ENCODE measurements at regions not wholly inside any gene's neighbourhood (a gene's known extent, or its start where the extent isn't known, plus 50 kb on each side); places are given as distances from the start of the nearest gene placed in this dataset.

DNA sequence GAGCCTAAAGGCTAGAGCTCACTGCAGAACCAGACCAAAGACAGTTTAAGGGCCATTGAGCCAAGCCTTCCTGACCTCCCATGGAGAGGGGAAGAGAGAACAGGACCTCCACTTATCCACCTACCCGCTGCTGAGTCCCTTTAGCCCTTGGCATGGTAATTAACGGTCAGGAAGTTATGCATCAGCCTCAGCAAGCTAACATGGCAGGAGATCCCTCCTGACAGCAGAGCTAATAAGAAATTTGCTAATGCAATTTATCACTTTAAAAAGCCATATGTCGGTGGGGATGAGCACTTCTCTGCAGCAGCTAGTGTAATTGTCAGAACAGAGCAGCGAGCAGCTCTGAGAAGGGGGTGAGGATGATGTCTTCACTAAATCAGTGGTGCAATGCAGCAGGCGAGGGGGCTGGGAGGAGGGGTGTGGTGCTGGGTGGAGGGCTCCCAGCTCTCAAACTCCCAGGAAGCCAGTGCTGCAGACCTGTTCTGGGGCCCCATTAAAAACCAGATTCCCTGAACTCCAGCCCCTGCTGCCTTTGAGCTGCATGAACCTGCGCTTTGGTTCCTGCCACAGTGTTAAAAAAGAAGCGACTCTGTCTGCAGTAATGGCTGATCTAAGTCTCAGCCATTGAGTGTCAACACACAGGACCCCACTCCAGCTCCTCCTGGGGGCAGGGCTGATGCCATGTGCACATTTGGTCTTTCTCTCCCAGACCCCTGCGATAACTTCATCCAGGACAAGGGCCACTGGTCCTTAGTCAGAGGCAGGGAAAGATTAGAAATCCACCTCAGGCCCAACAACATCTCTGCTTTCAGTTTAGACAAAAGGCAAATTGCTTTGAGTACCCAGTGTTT is 63.0 kb upstream of the CALM2 start:
- in situ Hi-C loops (cut with HindIII; ENCODE audit: low sequenced_read_pairs), result no loop called here

DNA sequence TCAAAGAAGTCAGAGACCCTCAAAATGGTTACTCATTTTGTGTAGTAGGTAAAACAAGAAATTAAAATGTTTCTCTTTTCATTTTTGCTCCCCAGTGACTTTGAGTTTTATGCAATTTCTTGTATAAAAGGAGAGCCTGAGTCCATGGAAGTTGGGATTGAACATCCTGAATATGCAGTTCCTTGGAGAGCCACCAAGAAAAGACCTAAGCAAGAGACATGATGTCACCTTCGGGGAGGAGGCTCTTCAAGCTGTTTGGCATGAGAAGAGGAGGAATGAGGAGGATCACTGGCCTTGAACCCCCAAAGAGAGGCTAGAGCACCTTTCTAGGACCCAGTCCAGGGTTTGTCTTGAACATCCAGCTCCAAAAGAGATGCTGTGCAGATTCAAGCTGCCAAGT is 62.3 kb upstream of the CALM2 start:
- in situ Hi-C loops (cut with HindIII; ENCODE audit: low sequenced_read_pairs), result no loop called here

DNA sequence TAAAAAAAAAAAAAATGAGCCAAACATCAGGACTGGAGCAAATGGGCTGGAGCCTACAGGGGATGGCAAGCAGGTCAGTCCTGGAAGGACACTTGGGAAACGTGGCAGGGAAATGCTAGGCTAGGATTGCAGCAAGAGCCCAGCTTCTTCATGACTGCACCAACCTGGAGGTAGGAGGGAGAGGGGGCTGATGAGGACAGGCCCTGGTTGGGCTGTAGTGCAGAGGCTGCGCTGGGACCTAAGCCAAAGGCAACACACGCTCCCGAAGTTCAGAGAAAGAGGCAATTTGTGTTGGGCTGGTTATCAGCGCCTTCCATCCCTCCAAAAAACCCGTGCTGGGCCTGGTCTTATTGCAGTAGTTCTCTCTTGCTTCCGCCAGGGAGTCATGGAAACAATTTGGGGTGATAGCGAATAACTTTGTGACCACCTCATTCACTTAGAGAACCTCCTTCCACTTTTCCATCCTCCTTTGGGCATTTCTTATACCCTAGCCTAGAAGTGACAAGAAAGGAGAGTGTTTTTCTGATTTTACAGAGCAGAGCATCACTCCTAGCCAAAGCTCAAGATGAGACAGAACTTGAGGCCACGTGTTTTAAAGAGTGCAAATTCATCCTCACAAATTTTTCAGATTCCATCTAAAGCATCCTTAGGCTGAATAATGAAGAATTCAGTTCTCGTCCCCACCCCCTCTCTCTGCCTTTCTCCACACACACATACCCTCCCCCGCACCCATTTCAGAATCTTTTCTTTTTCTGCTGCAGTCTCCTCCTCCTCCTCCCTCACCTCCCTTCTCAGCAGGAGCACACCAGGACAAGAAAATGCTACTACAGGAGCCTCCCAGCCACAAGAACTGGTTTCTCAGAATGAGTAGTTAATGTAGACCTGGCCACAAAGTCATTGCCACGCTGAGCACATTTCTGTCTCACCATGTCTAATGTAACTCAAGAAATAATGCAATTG is 61.3 kb upstream of the CALM2 start:
- in situ Hi-C loops (cut with HindIII; ENCODE audit: low sequenced_read_pairs), result no loop called here

DNA sequence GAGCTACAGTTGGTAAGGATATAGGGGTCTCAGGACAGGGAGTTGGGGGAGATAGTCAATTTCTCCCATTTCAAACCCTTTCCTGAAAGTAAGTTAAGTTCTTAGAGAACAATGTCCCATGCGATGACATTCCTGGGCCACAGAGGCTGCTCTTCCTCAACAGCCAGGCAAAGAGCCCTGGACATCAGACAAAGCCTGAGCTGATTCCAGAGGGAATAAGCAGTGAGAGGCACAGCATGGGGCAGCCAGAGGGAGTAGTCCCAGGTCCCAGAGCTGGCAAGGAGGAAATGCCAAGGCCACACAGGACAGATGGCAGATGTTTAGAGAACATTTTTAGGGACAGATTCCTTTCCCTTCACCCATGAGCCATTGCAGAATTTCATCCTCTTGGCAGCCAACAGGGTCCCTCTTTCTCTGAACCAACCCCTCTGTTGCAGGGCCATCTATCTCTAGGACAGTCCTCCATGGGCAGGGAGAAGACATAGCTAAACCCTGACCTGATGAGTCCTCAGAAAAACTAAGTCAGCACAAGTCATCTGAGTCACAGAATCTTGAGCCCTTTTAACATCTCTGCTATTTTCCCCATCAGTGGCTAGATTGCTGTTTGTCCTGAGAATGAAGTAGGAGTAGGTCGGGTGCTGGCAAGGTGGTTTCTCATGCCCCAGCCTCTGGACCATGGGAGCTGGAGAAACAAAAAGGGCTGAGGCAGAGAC is 60.3 kb upstream of the CALM2 start:
- in situ Hi-C loops (cut with HindIII; ENCODE audit: low sequenced_read_pairs), result no loop called here

DNA sequence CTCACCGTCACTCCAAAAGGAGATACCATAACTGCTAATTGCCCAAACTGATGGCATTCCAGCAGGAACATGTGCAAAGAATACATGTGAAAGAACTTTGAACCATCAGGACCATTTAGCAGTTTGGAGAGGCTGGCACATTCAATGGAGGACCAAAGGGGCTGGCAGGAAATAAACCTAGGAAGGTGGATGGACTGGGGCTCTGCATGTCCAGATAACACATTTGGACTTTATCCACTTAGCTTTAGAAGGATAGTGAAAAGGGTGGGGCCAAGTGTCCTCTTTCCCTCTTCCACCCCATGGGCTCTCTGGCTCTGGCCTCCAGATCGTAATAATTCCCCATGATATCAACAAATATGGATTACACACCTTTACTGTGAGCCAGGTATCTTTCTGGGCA is 58.8 kb upstream of the CALM2 start:
- in situ Hi-C loops (cut with HindIII; ENCODE audit: low sequenced_read_pairs), result no loop called here

DNA sequence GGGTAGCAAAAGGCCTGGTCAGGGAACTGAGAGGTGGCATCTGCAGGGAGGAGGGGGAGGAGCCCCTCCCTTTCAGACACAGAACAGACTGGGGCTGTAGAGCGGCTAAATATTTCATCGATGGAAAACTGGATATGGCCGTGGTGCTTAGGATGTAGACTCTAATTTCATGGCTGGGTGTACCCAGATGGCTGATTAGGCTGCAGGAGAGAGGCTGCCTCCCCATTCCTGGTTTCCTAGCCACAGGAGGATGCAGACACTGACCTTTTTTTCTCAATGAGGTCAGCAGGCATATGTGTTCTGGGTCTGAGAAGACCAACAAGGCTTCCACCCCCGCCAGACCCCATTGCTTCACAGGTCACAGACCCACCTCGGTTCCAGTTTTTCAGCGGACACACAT is 58.1 kb upstream of the CALM2 start:
- in situ Hi-C loops (cut with HindIII; ENCODE audit: low sequenced_read_pairs), result loop anchor here (5.0 kb wide), 1 partner anchor 63 kb away; no protein-coding TSS in a partner anchor

DNA sequence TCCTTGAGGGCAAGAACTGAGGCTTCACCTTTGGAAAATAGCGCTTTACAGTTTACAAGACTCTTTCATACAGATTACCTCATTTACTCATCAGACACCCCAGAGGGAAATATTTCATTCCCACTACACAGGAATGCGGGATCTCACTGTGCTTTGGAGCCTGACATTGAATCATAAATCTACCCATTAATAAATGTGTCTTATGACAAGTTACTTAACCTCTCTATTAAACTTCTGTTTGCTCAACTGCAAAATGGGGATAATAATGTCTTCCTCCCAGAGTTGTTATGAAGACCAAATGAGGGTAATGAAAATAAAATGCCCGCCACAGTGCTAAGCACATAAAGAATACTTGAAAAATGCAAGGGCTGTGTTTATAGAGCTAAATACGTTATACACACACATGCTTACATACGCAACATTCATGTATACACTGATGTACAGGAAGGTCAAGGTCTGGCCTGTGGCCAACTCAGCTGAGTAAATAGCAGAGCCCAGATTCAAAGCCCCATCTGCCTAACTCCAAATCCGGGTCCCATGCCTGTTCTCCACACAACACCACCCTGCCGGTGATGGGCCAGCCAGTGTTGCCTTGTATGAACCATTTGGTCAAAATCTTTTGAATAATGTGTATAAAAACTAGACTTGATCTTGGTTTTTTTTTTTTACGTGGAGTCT is 56.6 kb upstream of the CALM2 start:
- in situ Hi-C loops (cut with HindIII; ENCODE audit: low sequenced_read_pairs), result loop anchor here (5.0 kb wide), 1 partner anchor 64 kb away; no protein-coding TSS in a partner anchor

DNA sequence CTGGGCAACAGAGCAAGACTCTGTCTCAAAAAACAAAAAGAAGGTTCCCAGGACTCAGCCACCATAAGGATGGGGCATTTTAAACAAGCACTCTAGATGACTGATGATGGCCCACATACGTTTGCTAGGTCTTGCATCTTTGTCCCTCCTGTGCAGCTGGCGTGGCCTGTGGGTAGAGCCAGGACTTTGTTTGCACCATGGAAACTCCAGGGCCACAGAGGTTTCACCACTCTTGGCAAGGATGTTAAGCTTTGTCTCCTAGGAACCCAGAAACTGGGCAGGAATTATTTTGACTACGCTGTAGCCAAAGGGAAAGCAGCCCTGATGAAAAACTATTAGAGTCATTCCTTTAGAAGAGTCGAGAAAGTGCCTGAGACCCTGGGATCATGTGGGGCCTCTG is 54.1 kb upstream of the CALM2 start:
- in situ Hi-C loops (cut with HindIII; ENCODE audit: low sequenced_read_pairs), result loop anchor here (5.0 kb wide), 1 partner anchor 67 kb away; no protein-coding TSS in a partner anchor

DNA sequence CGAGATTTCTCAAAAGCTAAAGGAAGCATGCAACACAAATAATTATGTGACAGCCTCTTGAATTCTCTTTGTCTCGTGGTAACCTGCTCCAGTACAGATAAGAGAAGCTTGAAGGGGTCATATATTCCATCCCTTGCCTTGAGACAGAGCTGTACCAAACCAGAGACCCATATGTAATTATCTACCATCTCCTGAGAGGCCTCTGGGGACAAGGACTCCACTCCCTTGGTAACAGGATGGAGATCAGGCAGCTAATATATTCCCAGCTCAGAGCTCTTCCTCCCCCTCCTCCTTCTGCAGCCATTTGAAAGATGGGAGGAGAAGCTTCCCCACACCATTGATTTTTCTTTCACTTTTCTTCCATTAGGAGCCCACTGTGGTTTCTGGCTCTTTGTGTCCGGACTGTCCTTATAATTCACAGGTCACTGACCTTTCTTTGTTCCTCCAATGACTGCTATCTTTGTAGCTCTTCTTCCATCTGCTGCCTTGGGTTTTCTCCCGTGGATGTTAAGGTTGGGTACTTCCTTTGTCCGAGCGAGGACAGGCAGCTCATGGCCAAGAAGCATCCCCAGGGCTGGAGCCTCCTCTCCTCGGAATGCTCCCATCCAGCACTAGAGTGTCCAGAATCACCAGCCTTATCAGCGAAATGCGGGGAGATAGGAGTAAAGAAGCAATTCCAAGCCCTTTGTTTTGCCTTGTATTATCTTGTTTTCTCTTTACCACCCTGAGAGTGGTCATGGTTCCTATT is 51.4 kb upstream of the CALM2 start:
- in situ Hi-C loops (cut with HindIII; ENCODE audit: low sequenced_read_pairs), result no loop called here

DNA sequence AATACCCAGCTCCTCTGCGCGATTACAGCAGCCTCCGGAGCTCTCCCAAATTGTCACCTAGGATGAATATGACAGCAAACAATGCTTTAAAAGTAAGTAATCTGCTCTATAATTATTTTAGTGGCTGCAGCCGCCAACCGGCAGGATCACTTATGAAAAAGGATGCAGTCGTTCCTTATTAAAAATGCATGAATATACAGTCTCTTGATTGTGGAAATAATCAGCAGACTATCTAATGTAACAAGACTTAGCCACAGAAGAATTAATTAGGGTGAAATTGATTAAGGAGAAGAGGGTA is 50.6 kb upstream of the CALM2 start:
- in situ Hi-C loops (cut with HindIII; ENCODE audit: low sequenced_read_pairs), result no loop called here

DNA sequence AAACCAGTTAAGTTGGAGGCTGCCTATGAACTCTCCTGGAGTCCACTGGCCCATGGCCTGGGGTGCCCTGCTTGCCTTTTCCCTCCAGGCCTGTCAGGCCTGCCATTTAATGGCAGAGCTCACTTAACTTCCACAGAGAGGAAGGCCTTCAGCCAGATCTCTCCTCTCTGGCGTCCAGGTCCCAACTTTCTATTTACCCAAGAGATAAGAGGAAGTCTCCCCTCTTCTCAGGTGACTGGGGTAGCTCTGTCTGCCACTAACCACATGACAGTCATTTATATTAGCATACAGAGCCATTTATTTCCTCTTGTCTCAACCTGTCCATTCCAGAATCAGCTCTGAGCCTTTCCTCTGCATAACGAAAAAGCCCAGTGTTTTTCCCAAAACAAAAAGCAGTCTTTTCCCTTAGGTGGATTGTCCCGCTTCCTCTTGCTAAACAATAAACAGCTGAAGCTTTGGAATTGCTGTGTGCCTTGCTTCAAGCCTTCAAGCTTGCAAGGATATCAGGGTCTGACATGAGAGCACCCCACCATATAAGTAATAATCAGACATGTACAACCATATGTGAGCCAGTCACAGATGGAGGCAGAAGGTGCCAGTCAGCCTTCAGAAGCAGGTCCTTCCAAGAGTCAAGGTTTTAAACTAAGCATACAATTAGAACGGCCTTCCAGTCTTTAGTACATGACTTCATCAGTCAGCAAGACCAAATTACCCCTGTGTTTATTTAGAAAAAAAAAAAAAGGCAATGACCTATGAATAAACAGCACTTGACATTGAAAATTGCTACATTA is 50.0 kb upstream of the CALM2 start:
- in situ Hi-C loops (cut with HindIII; ENCODE audit: low sequenced_read_pairs), result no loop called here

Data from DLD1 (cell line).